ENCODE measurements at regions not wholly inside any gene's neighbourhood (a gene's known extent, or its start where the extent isn't known, plus 50 kb on each side); places are given as distances from the start of the nearest gene placed in this dataset.

GRCh38 chr10:92747066-92747465, 57.3 kb downstream of the HHEX start:
- H3K4me3 Mint-ChIP-seq: no peak overlapping the region
- Histone ChIP-seq H3K27me3 (no peaks in the 10 kb centered on the region), H4K20me1 (ENCODE audit: low read depth) (no peaks in the 10 kb centered on the region), H3F3A (ENCODE audit: low read depth) (peaks cover 6% of the 10 kb centered on the region), H3K36me3 (no peaks in the 10 kb centered on the region), H3K27ac (no peak overlapping the region), H3K79me2 (ENCODE audit: low read depth) (no peaks in the 10 kb centered on the region), H3K4me2 (no peak overlapping the region), H3K9me3 (ENCODE audit: low read depth) (no peaks in the 10 kb centered on the region), H3K9ac (no peak overlapping the region), H3K4me3 (no peak overlapping the region), H2AFZ (replicated peaks) (no peak overlapping the region), H3K4me1 (peaks cover 9% of the 10 kb centered on the region)
- no peaks in the 10 kb centered on the region for H3K9me3 Mint-ChIP-seq
- no peak for DNase-seq (ENCODE audit: low spot score)
- TF ChIP-seq EZH2phosphoT487 (IDR thresholded peaks at IDR 0.05) (no peak), EZH2 (IDR thresholded peaks at IDR 0.05) (no peak)
- TF ChIP-seq, protein P1, sequence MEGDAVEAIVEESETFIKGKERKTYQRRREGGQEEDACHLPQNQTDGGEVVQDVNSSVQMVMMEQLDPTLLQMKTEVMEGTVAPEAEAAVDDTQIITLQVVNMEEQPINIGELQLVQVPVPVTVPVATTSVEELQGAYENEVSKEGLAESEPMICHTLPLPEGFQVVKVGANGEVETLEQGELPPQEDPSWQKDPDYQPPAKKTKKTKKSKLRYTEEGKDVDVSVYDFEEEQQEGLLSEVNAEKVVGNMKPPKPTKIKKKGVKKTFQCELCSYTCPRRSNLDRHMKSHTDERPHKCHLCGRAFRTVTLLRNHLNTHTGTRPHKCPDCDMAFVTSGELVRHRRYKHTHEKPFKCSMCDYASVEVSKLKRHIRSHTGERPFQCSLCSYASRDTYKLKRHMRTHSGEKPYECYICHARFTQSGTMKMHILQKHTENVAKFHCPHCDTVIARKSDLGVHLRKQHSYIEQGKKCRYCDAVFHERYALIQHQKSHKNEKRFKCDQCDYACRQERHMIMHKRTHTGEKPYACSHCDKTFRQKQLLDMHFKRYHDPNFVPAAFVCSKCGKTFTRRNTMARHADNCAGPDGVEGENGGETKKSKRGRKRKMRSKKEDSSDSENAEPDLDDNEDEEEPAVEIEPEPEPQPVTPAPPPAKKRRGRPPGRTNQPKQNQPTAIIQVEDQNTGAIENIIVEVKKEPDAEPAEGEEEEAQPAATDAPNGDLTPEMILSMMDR (IDR thresholded peaks at IDR 0.05): no peak
- no peak overlapping the region for H3K27ac Mint-ChIP-seq
- no peaks in the 10 kb centered on the region for H3K36me3 Mint-ChIP-seq
- peaks cover 11% of the 10 kb centered on the region for H3K27me3 Mint-ChIP-seq (ENCODE audit: insufficient read depth, low read depth)
- peaks cover 3% of the 10 kb centered on the region for H3K4me1 Mint-ChIP-seq

- no peaks in the 10 kb centered on the region for H3K9me3 Mint-ChIP-seq
- peaks cover 11% of the 10 kb centered on the region for H3K27me3 Mint-ChIP-seq (ENCODE audit: insufficient read depth, low read depth)
- Histone ChIP-seq H3K36me3 (no peaks in the 10 kb centered on the region), H3K4me3 (no peak overlapping the region), H4K20me1 (ENCODE audit: low read depth) (no peaks in the 10 kb centered on the region), H3K9ac (no peak overlapping the region), H2AFZ (replicated peaks) (no peak overlapping the region), H3K79me2 (ENCODE audit: low read depth) (no peaks in the 10 kb centered on the region), H3K27ac (no peak overlapping the region), H3K27me3 (no peaks in the 10 kb centered on the region), H3K9me3 (ENCODE audit: low read depth) (no peaks in the 10 kb centered on the region), H3K4me1 (peaks cover 9% of the 10 kb centered on the region), H3K4me2 (no peak overlapping the region), H3F3A (ENCODE audit: low read depth) (peaks cover 6% of the 10 kb centered on the region)
- H3K27ac Mint-ChIP-seq: no peak overlapping the region
- no peak overlapping the region for H3K4me3 Mint-ChIP-seq
- TF ChIP-seq, protein P1 (IDR thresholded peaks at IDR 0.05): no peak
- no peak for TF ChIP-seq EZH2 (IDR thresholded peaks at IDR 0.05)
- TF ChIP-seq EZH2phosphoT487 (IDR thresholded peaks at IDR 0.05): no peak
- DNase-seq (ENCODE audit: low spot score): no peak
- peaks cover 3% of the 10 kb centered on the region for H3K4me1 Mint-ChIP-seq
- H3K36me3 Mint-ChIP-seq: no peaks in the 10 kb centered on the region
These were observed 57.8 kb downstream of the HHEX start for GRCh38 chr10:92747600-92747999.

DNA sequence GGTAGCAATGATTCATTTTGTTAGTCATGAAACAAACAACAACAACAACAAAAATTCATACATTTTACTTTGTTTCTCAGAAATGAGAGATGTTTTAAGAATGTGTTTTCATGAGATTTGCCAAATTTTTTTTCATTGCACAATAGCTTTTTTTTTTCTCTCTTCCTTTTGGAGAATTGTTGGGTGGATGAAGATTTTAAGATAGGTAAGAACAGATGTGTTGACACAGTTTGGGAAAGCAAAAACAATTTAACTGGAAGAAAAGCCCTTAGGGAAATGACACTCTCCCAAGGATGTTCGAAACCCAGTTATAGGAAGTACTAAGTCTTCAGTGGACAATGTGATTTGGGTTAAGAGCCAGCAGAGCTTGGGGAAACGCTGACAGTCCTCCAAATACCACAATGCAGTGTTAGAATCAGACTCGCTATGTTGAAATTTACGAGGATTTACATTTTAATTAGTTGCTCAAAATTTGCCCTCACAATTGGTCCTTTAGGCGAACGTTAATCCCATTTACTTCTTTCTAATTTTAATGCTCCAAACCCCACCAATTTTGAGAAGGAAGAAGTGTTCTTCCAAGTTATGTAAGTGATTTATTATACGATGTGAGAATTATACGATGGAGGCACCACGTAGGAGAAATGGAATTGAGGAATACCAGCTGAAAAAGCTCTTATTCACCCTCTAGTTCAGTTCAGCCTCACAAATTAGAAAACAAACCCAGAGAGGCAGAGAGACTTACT, 61.2 kb downstream of the HHEX start:
- DNase-seq (ENCODE audit: low spot score): peak; percentile 16
- Mint-ChIP-seq H3K27me3 (ENCODE audit: insufficient read depth, low read depth) (peaks cover 5% of the 10 kb centered on the region), H3K4me3 (no peak overlapping the region), H3K27ac (no peak overlapping the region), H3K36me3 (no peaks in the 10 kb centered on the region), H3K9me3 (no peaks in the 10 kb centered on the region), H3K4me1 (peaks cover 5% of the 10 kb centered on the region)
- H3K4me3 ChIP-seq: no peak overlapping the region
- no peak overlapping the region for H3K27ac ChIP-seq
- H4K20me1 ChIP-seq (ENCODE audit: low read depth): no peaks in the 10 kb centered on the region
- H3K36me3 ChIP-seq: no peaks in the 10 kb centered on the region
- peaks cover 9% of the 10 kb centered on the region for H3K4me1 ChIP-seq
- H2AFZ ChIP-seq (replicated peaks): peak overlapping the region; percentile 1
- H3K9me3 ChIP-seq (ENCODE audit: low read depth): no peaks in the 10 kb centered on the region
- TF ChIP-seq EZH2phosphoT487 (IDR thresholded peaks at IDR 0.05) (no peak), EZH2 (IDR thresholded peaks at IDR 0.05) (no peak)
- TF ChIP-seq, protein P1 (IDR thresholded peaks at IDR 0.05): no peak
- no peak overlapping the region for H3K4me2 ChIP-seq
- no peaks in the 10 kb centered on the region for H3K27me3 ChIP-seq
- no peaks in the 10 kb centered on the region for H3K79me2 ChIP-seq (ENCODE audit: low read depth)
- H3F3A ChIP-seq (ENCODE audit: low read depth): peaks cover 6% of the 10 kb centered on the region
- H3K9ac ChIP-seq: no peak overlapping the region

All from neural progenitor cell (in vitro differentiated cells).